C4-2B (cell line): ENCODE measurements at regions not wholly inside any gene's neighbourhood (a gene's known extent, or its start where the extent isn't known, plus 50 kb on each side); places are given as distances from the start of the nearest gene placed in this dataset.

Experiments used
- H3K27ac ChIP-seq: fragments of 450-650 bp; 2 replicates; pipeline ENCODE4 v1.5.1; 2017
- ZFX ChIP-seq: fragments of 450-650 bp; IDR thresholded peaks from 2 replicates; pipeline ENCODE4 v1.6.1; 2017
- TF ChIP-seq, protein P1 (sequence below): fragments of 450-650 bp; conservative IDR thresholded peaks from 2 replicates; pipeline ENCODE4 v1.5.1; 2017; ENCODE audit warnings: mild to moderate bottlenecking

DNA sequence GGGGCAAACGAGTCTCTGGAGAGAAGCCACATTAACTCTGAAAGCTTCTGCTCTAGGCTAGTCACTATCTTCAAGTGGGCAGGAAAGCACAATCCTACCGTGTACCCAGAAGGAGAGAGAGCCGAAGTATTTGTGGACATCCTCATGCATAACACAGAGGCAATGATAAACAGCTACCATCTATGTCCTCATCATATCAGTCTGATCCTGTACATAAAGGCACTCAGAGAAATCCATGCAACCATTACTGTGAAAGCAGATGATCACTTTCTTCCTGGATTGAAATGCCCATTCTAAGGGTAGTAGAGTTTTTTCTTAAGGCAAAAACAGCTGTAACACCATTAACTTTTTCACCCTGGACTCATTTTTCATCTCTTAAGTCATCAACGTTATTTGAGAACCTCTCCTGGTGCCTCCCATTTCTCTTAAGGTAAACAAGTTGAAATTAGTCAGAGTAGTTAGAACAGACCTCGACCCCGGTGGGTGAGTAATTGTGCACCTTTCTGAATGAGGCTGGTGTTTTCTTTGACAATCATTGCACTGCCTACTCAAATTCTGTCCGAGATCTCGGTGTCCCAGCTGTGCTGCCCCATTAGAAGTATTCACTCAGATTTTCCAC is 327.4 kb downstream of the SHQ1 start:
- TF ChIP-seq, protein P1, sequence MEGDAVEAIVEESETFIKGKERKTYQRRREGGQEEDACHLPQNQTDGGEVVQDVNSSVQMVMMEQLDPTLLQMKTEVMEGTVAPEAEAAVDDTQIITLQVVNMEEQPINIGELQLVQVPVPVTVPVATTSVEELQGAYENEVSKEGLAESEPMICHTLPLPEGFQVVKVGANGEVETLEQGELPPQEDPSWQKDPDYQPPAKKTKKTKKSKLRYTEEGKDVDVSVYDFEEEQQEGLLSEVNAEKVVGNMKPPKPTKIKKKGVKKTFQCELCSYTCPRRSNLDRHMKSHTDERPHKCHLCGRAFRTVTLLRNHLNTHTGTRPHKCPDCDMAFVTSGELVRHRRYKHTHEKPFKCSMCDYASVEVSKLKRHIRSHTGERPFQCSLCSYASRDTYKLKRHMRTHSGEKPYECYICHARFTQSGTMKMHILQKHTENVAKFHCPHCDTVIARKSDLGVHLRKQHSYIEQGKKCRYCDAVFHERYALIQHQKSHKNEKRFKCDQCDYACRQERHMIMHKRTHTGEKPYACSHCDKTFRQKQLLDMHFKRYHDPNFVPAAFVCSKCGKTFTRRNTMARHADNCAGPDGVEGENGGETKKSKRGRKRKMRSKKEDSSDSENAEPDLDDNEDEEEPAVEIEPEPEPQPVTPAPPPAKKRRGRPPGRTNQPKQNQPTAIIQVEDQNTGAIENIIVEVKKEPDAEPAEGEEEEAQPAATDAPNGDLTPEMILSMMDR = no peak
- TF ChIP-seq ZFX = no peak
- no peak overlapping the region for H3K27ac ChIP-seq

DNA sequence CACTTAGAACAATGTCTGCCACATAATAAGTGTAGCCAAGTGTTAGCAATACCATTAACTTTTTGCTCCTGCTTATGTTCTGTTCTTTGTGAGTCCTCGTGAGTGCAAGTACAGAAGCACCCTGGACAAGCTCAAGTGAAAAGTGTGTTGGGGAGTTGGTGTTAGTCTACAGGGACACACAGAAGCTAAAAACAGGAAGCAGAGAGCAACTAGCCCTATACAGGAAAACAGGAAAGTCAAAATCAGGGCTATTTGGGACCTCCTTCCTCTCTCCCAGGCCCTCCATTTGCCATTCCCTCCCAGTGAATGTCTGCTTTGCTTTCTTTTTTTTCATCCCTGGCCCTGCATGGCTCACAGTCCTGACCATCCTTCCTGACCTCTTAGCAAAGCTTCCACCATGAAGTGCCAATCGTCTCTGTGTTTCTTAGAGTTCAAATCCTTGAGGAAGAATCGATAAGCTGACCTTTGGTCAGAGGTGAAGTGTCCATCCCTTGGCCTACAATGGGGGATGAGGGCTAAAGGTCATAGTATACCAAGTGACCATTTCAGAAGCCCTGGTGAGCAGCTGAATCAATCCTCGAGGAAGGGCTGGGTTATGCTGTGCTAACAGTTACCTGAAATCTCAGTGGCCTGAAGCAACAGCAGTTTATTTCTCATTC is 328.2 kb downstream of the SHQ1 start:
- no peak overlapping the region for H3K27ac ChIP-seq
- no peak for TF ChIP-seq ZFX
- TF ChIP-seq, protein P1 = no peak

DNA sequence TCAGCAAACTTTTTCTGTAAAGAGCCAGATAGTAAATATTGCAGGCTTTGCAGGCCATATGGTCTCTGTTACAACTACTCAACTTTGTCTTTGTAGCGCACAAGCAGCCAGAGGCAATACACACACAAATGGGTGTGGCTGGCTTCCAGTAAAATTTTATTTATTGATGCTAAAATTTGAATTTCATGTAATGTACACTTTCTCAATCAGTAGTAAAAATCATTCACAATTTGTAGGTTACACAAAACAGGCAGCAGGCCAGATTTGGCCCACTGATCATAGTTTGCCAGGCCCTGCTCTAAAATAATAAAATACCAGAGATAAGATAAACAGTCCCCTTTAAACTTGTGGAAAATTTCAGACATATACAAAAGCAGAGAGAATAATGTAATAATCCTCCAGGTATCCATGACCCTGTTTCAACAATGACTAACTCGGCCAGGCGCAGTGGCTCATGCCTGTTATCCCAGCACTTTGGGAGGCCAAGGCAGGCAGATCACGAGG is 330.3 kb downstream of the SHQ1 start:
- no peak for TF ChIP-seq ZFX
- TF ChIP-seq, protein P1 = no peak
- H3K27ac ChIP-seq = no peak overlapping the region

DNA sequence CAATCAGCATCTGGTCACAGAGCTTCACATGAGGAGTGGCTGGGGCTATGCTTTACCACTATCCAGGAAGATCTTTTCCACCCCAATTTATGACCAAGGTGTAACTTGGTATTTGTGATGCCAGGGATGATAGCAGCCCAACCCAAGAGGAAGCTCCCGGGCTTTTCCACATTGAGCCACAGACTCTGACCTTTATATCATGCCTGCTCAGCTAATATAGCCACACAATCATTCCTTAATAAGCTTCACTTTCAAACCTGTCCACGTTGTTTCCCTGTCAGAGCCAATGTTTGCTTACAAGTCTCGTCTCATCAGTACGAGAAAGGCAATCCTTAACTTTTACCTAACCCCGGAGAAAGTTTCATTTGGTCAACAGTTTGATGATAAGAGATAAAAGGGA is 330.9 kb downstream of the SHQ1 start:
- no peak overlapping the region for H3K27ac ChIP-seq
- TF ChIP-seq, protein P1 = no peak
- TF ChIP-seq ZFX = no peak

DNA sequence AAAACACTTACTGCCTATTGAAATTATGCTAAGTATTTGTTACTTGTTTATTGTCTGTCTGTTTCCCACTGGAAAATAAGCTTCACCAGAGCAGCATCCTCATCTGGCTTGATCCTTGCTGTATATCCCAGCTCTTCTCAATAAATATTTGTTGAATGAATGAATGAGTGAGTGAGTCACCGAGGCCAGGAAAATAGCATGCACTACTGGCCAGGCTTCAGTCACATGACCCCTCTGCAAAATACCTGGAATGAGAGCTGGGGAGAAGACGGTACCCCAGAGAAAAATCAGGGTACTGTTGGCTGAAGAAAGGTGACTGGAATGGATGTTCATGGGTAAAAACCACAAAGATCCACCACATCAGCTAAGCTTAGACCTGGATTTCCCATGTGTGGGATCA is 331.9 kb downstream of the SHQ1 start:
- TF ChIP-seq ZFX = no peak
- TF ChIP-seq, protein P1 = no peak
- no peak overlapping the region for H3K27ac ChIP-seq

DNA sequence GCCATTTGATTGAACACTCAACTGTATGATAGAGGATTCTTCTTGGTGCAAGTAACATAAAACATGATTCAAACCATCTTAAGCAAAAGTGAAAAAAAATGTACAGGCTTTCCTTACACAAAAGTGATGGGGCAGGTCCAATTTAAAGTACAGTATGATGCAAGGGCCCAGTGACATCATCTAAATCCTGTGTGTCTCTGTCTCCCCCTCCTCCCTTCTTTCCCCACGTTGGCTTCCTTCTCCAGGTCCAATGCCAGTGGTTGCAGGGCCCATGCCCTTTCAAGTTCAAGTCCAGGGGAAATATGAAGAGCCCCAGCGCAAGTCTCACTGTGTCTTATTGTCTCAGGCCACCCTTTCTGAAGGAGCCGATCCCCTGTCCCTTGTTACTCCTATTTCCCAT is 332.3 kb downstream of the SHQ1 start:
- H3K27ac ChIP-seq = no peak overlapping the region
- TF ChIP-seq, protein P1 = no peak
- no peak for TF ChIP-seq ZFX

DNA sequence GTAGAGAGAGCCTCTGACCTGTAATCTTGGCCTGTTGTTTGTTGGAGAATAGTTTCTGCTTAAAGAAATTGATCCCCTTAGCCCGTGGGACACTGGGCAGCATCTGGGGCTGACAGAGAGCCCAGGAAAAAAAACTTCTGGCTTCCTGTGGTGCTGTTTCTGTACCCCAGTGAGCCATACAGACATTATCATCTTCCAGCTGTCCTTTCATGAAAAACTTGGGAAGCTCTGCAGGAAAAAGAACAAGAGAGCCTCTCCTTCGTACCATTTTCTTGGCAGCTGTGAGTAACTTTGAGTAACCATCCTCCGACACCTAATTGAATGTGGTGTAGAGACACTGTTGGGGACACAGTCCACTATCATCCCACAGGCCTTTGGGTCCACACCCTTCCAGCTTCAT is 333.0 kb downstream of the SHQ1 start:
- TF ChIP-seq, protein P1 = no peak
- no peak for TF ChIP-seq ZFX
- no peak overlapping the region for H3K27ac ChIP-seq
